Prostate gland (tissue), 2 donors: ENCODE measurements at regions not wholly inside any gene's neighbourhood (a gene's known extent, or its start where the extent isn't known, plus 50 kb on each side); places are given as distances from the start of the nearest gene placed in this dataset.

Source experiments
- POLR2A ChIP-seq: fragments of 450-650 bp; IDR thresholded peaks from one replicate; pipeline ENCODE4 v1.6.1; 2016; ENCODE audit warnings: antibody characterized with exemption, mild to moderate bottlenecking
- TF ChIP-seq, protein P1 (sequence below), 4 experiments: fragments of 200-600 bp in 2 of 4; fragments of 450-650 bp in 2 of 4; sonication (generic) in 2 of 4; IDR thresholded peaks; 1 replicate in 3 of 4; 2 replicates in 1 of 4; pipeline ENCODE4 v1.5.1; 2016 to 2019; ENCODE audit warnings: antibody characterized with exemption in 4 of 4, mild to moderate bottlenecking in 2 of 4, moderate library complexity in 2 of 4

DNA sequence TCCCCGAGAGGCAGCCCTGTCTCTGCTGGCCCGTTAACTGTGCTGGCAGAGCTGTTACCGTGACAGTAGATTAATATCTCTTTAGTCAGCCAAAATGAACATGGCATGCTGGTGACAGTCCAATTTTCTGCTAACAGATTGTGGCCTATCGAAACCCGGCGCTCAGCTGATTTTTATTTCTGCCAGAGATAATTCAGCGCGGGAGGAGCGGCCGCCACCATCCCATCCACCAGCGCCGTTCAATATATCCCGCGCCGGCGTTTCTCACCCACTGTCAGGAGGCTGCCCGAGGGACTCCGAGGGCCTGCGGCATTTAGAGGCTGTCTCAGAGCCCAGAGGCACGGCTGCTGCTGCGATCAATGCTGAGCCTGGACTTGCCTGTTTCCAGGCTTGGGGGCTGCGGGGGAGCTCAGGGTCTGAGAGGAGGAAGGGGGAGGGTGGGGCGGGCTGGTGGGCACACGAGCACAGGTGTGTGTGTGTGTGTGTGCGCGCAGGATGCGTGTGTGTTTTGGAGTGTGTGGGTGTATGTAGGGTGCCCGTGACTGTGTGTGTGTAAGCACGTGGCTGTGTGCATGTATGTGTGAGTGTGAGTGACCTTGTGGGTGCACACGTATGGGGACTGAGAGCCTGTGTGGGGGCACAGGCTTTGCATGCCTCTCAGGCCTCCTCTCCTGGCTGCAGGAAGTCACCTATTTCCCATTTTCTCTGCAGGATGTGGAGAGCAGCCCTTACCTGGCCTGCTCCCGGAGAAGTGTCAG is 109.7 kb upstream of the ACTRT2 start:
- TF ChIP-seq, protein P1, sequence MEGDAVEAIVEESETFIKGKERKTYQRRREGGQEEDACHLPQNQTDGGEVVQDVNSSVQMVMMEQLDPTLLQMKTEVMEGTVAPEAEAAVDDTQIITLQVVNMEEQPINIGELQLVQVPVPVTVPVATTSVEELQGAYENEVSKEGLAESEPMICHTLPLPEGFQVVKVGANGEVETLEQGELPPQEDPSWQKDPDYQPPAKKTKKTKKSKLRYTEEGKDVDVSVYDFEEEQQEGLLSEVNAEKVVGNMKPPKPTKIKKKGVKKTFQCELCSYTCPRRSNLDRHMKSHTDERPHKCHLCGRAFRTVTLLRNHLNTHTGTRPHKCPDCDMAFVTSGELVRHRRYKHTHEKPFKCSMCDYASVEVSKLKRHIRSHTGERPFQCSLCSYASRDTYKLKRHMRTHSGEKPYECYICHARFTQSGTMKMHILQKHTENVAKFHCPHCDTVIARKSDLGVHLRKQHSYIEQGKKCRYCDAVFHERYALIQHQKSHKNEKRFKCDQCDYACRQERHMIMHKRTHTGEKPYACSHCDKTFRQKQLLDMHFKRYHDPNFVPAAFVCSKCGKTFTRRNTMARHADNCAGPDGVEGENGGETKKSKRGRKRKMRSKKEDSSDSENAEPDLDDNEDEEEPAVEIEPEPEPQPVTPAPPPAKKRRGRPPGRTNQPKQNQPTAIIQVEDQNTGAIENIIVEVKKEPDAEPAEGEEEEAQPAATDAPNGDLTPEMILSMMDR (IDR thresholded peaks at IDR 0.05): no peak
- no peak for TF ChIP-seq POLR2A
